ENCODE measurements at regions not wholly inside any gene's neighbourhood (a gene's known extent, or its start where the extent isn't known, plus 50 kb on each side); places are given as distances from the start of the nearest gene placed in this dataset.

- no peak for TF ChIP-seq ATF6 (CRISPR knock-in tag; IDR thresholded peaks at IDR 0.05)
- TF ChIP-seq, protein P1, sequence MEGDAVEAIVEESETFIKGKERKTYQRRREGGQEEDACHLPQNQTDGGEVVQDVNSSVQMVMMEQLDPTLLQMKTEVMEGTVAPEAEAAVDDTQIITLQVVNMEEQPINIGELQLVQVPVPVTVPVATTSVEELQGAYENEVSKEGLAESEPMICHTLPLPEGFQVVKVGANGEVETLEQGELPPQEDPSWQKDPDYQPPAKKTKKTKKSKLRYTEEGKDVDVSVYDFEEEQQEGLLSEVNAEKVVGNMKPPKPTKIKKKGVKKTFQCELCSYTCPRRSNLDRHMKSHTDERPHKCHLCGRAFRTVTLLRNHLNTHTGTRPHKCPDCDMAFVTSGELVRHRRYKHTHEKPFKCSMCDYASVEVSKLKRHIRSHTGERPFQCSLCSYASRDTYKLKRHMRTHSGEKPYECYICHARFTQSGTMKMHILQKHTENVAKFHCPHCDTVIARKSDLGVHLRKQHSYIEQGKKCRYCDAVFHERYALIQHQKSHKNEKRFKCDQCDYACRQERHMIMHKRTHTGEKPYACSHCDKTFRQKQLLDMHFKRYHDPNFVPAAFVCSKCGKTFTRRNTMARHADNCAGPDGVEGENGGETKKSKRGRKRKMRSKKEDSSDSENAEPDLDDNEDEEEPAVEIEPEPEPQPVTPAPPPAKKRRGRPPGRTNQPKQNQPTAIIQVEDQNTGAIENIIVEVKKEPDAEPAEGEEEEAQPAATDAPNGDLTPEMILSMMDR (IDR thresholded peaks at IDR 0.05) = no peak
- TF ChIP-seq TP53 (CRISPR knock-in tag; IDR thresholded peaks at IDR 0.05) = 0 out of 2 replicates have a peak, but pooled peaks have one; percentile 30
- TF ChIP-seq, protein P2, sequence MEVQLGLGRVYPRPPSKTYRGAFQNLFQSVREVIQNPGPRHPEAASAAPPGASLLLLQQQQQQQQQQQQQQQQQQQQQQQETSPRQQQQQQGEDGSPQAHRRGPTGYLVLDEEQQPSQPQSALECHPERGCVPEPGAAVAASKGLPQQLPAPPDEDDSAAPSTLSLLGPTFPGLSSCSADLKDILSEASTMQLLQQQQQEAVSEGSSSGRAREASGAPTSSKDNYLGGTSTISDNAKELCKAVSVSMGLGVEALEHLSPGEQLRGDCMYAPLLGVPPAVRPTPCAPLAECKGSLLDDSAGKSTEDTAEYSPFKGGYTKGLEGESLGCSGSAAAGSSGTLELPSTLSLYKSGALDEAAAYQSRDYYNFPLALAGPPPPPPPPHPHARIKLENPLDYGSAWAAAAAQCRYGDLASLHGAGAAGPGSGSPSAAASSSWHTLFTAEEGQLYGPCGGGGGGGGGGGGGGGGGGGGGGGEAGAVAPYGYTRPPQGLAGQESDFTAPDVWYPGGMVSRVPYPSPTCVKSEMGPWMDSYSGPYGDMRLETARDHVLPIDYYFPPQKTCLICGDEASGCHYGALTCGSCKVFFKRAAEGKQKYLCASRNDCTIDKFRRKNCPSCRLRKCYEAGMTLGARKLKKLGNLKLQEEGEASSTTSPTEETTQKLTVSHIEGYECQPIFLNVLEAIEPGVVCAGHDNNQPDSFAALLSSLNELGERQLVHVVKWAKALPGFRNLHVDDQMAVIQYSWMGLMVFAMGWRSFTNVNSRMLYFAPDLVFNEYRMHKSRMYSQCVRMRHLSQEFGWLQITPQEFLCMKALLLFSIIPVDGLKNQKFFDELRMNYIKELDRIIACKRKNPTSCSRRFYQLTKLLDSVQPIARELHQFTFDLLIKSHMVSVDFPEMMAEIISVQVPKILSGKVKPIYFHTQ (CRISPR knock-in tag; IDR thresholded peaks at IDR 0.05) = no peak
- TF ChIP-seq ELF4 (CRISPR knock-in tag; IDR thresholded peaks at IDR 0.05; ENCODE audit: low read depth) = no peak
- no peak for TF ChIP-seq MAX (CRISPR knock-in tag; IDR thresholded peaks at IDR 0.05)
- no peak for TF ChIP-seq GTF2I (CRISPR knock-in tag; conservative IDR thresholded peaks at IDR 0.05)
- no peak for TF ChIP-seq MXD4 (CRISPR knock-in tag; IDR thresholded peaks at IDR 0.05; ENCODE audit: borderline replicate concordance)
- TF ChIP-seq JUN (CRISPR knock-in tag; IDR thresholded peaks at IDR 0.05) = no peak
- TF ChIP-seq SP1 (CRISPR knock-in tag; conservative IDR thresholded peaks at IDR 0.05) = 0 out of 2 replicates have a peak, but pooled peaks have one; percentile 13
These were observed 152.9 kb upstream of the GOLIM4 start for GRCh38 chr3:168248383-168249204.
